ENCODE measurements at regions not wholly inside any gene's neighbourhood (a gene's known extent, or its start where the extent isn't known, plus 50 kb on each side); places are given as distances from the start of the nearest gene placed in this dataset.

- FAIRE-seq (no peak), DNase-seq (ENCODE audit: extremely low read depth in 1 of 4, low spot score in 3 of 4) (no peak), ATAC-seq (no peak)
- Histone ChIP-seq H3K36me3 (ENCODE audit: control insufficient read depth, insufficient read depth, low read length) (no peaks in the 10 kb centered on the region), H3K79me2 (ENCODE audit: control insufficient read depth, insufficient read depth, low read length) (no peaks in the 10 kb centered on the region), H2AFZ (ENCODE audit: low read depth, low read length) (0 out of 2 replicates have a peak overlapping the region, but pooled peaks have one; percentile 68), H3K4me1 (replicated peaks in 1 of 2; ENCODE audit: control insufficient read depth in 2 of 2, insufficient read depth in 2 of 2, low read length in 2 of 2) (peaks cover 14 to 60% of the 10 kb centered on the region in 2 experiments; a peak in 4 of 5 replicates), H3K9me3 (replicated peaks; ENCODE audit: control insufficient read depth, insufficient read depth, low read depth, low read length) (no peaks in the 10 kb centered on the region), H3K27me3 (ENCODE audit: control insufficient read depth in 2 of 2, insufficient read depth in 2 of 2, low read length in 2 of 2) (no peaks in the 10 kb centered on the region), H3K4me2 (ENCODE audit: insufficient read depth, low read length) (no peak overlapping the region), H4K20me1 (replicated peaks; ENCODE audit: control insufficient read depth, insufficient read depth, low read length) (no peaks in the 10 kb centered on the region), H3K27ac (ENCODE audit: extremely low read depth, low read depth, low read length) (no peak overlapping the region), H3K9me1 (ENCODE audit: control insufficient read depth, insufficient read depth, low read length) (no peaks in the 10 kb centered on the region), H3K9ac (ENCODE audit: insufficient read depth in 1 of 2, low read depth in 2 of 2, low read length in 2 of 2) (no peak overlapping the region), H3K4me3 (no peak overlapping the region)
- BruUV-seq (replicated peaks), result no TSS peak
- ChIA-PET POLR2A (interaction anchor here (0.6 to 1.3 kb wide), 3 partner anchors 12 to 181 kb away, joined by 3 read pairs; no protein-coding TSS in a partner anchor), CTCF (ENCODE audit: low intra/inter-chr PET ratio) (no interaction called here)
- intact Hi-C loops (cut with micrococcal nuclease), result no loop called here
- 96% methylated on average over 7 of the region's 7 CpGs for WGBS (ENCODE audit: insufficient coverage, low coverage, missing lambda C conversion rate)
- in situ Hi-C loops (cut with MboI), result no loop called here
- no peak for TF ChIP-seq MGA (IDR thresholded peaks at IDR 0.05)
- no peak for TF ChIP-seq FOXK1 (CRISPR knock-in tag; IDR thresholded peaks at IDR 0.05; ENCODE audit: borderline replicate concordance)
- TF ChIP-seq POLR2B (IDR thresholded peaks at IDR 0.05; ENCODE audit: low read depth, partially characterized antibody), result no peak
- no peak for TF ChIP-seq SMARCC2 (IDR thresholded peaks at IDR 0.05; ENCODE audit: low read depth)
- no peak for TF ChIP-seq MLLT1 (IDR thresholded peaks at IDR 0.05)
Observed at GRCh38 chr5:173832386-173832785, 55.8 kb upstream of the CPEB4 start.

All from K562 (cell line).